NCI-H2029 treated with DMSO at 0.1 percent for 48 hours (cell line): ENCODE measurements at regions not wholly inside any gene's neighbourhood (a gene's known extent, or its start where the extent isn't known, plus 50 kb on each side); places are given as distances from the start of the nearest gene placed in this dataset.
A peak's percentile ranks its signal among the peaks of the same experiment; 100 is the strongest.

ENCODE experiments used
- DNase-seq: peaks from one replicate; lab custom pipeline; 2025; lab: John Stamatoyannopoulos, UW

- no peak for DNase-seq
These were observed 491.2 kb downstream of the PSAT1 start for GRCh38 chr9:78788101-78788500.

GRCh38 chr9:78791779-78792178 is 494.9 kb downstream of the PSAT1 start:
- no peak for DNase-seq

- DNase-seq: no peak
These were observed 495.8 kb downstream of the PSAT1 start for GRCh38 chr9:78792745-78793144.

GRCh38 chr9:78805771-78806170 is 508.8 kb downstream of the PSAT1 start:
- DNase-seq: no peak

DNA sequence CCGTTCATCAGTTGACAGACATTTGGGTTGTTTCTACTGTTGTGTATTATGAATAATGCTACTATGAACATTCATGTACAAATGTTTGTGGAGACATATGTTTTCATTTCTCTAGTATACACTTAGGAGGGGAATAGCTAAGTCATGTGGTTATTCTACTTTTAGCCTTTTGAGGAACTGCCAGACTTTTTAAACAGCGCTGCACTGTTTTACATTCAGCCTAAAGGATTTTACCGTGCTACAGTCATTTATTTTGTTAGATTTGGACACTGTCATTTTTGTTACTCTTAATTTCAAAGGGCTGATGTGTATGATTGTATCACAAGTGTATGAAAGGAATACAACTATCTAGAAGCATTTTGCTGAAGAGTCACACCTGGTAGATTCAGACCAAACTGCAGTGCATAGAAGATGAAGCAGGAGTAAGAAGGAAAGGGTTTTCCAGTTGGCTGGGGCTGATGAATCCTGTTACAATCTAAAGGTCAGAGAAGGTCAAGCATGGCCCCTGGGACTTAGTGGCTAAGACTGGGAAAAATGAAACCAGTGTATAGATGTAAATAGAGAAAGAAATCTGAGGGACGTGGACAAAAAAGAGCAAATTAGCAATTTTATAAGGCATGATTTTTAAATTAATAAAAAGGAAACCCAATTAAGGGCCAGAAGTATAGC is 509.7 kb downstream of the PSAT1 start:
- no peak for DNase-seq

- DNase-seq: no peak
These were observed 510.4 kb downstream of the PSAT1 start for GRCh38 chr9:78807286-78807685.

GRCh38 chr9:78808048-78808447 is 511.1 kb downstream of the PSAT1 start:
- DNase-seq: no peak

- DNase-seq: no peak
These were observed 514.8 kb downstream of the PSAT1 start for GRCh38 chr9:78811622-78812276.

- DNase-seq: no peak
These were observed 515.7 kb downstream of the PSAT1 start for GRCh38 chr9:78812665-78813064.

DNA sequence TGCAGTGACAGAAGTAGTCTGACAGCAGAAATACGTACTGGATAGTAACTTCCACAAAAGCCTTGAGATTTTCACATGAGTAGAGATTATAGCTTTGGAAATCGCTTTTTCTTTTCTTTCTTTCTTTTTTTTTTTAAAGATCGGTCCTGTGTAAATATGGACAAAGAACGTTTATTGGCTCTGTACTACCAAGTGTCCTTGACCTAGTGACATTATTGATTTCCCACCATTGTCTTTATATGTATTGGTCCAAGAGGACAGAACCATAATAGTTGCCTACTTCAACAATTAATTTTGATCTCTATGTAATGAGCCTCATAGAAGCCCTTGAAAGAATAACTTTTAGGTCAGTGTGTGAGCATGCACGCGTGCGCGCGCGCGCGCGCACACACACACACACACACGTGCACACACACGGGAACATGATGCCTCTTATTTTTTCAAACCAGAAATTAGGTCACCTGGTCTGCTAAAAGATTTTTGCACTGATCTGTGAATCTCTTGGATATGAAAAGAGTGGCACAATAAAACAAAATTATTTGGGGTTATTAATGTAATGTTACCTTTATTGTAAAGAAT is 516.8 kb downstream of the PSAT1 start:
- no peak for DNase-seq

- peak; percentile 85 for DNase-seq
These were observed 524.3 kb downstream of the PSAT1 start for GRCh38 chr9:78821126-78821822.

- no peak for DNase-seq
These were observed 529.6 kb downstream of the PSAT1 start for GRCh38 chr9:78826527-78826926.

- no peak for DNase-seq
These were observed 531.6 kb downstream of the PSAT1 start for GRCh38 chr9:78828521-78828920.

GRCh38 chr9:78830301-78830700 is 533.4 kb downstream of the PSAT1 start:
- DNase-seq: no peak

DNA sequence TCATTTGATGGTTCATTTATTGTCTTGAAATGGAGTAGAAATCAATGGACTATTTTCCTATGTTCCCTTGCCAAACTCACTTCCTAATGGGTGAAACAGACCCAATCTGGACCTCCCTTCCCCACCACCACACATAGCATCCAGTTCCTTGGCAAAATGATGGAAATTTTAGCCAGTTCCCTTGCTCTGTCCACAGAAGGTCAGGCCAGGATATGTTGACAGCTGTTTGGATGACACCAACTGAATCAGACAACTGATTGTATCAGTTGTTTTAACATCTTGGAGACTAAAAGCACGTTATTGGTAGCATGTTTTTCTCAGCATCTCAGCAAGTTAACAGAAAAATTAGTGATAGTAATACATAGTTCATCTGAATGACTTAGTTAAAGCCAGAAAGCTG is 534.8 kb downstream of the PSAT1 start:
- no peak for DNase-seq

DNA sequence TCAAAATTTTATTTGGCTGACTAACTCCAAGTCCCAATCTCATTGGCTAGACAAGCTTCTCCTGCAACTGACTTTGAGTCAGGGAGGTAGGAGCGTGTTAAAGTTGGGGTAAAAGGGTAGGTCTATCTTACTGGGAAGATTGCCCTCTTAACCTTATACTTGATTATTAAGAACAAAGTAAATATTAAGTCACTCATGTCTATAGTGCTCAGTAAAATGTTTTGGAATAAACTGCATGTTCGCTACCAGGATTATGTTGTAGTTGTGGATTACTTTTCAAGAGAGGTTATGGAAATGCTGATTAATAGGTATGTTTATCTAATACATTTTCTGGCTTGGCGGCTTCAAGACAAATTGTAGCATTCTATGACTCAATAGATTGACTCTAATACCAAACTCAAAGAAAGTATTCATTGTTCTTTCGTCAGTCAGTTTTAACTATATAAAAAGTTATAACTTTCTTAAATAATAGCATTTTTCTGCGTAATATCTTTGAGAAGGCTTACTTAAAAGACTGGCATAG is 539.1 kb downstream of the PSAT1 start:
- no peak for DNase-seq

DNA sequence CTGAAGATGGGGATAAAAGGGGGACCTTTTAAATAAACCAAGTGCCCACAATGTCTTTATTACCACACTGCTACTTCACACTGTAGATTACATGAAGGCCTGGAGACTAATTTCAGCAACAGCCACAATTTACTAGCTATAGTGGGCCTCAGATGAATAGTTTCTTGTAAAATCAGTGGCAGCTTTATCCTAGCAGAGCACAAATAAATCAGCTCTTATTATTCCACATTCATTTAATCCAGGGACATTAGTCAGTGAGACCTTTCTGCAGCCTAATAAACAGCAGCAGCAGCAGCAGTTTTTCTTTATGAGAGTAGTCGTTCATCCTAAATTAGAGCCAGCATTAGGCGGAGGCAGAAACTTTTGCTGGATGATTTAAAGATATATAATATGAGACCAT is 542.3 kb downstream of the PSAT1 start:
- DNase-seq: no peak

DNA sequence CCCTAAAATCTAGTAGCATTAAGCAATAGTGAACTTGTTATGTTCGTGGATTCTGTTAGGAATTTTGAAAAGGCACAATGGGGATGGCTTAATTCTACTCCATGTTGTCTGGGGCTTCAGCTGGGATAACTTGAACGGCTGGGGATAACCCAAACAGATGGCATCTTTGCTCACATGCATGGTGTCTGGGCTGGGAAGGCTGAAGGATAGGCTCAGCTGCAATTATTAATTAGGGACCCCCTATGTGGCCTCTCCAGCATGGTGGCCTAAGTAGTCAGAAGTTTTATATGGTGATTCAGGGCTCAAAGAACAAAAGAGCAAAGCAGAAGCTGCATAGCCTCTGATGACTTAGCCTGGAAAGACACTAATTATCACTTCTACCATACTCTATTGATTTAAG is 551.1 kb downstream of the PSAT1 start:
- DNase-seq: no peak

- DNase-seq: no peak
These were observed 559.2 kb downstream of the PSAT1 start for GRCh38 chr9:78856144-78856543.

GRCh38 chr9:78856781-78857180 is 559.9 kb downstream of the PSAT1 start:
- no peak for DNase-seq

- DNase-seq: no peak
These were observed 560.7 kb downstream of the PSAT1 start for GRCh38 chr9:78857373-78858225.

- DNase-seq: no peak
These were observed 561.3 kb downstream of the PSAT1 start for GRCh38 chr9:78858266-78858665.
